IPS-15b (cell line): ENCODE measurements at regions not wholly inside any gene's neighbourhood (a gene's known extent, or its start where the extent isn't known, plus 50 kb on each side); places are given as distances from the start of the nearest gene placed in this dataset.
"Not testable (repeated sequence)": the region's sequence is repeated elsewhere in the genome, so short reads cannot be mapped to it uniquely, and the experiment has no call there.

Source experiments
- H3K27me3 ChIP-seq: one replicate; pipeline ENCODE4 v1.6.1; 2013; ENCODE audit warnings: low read length; ENCODE audit not compliant: control insufficient read depth, insufficient read depth
- H3K36me3 ChIP-seq: one replicate; pipeline ENCODE4 v1.6.1; 2013; ENCODE audit warnings: low read length; ENCODE audit not compliant: control insufficient read depth, insufficient read depth
- H3K4me1 ChIP-seq: one replicate; pipeline ENCODE4 v1.6.1; 2013; ENCODE audit warnings: mild to moderate bottlenecking, low read length; ENCODE audit not compliant: control insufficient read depth, insufficient read depth
- H3K4me3 ChIP-seq: one replicate; pipeline ENCODE4 v1.5.1; 2013; ENCODE audit warnings: low read depth, low read length
- H3K9ac ChIP-seq: one replicate; pipeline ENCODE4 v1.6.1; 2013; ENCODE audit warnings: low read depth, mild to moderate bottlenecking, low read length
- H3K9me3 ChIP-seq: one replicate; pipeline ENCODE4 v1.6.1; 2013; ENCODE audit warnings: mild to moderate bottlenecking, low read length; ENCODE audit not compliant: control insufficient read depth, insufficient read depth

- Histone ChIP-seq H3K27me3 (no peaks in the 10 kb centered on the region), H3K4me3 (no peak overlapping the region), H3K36me3 (no peaks in the 10 kb centered on the region), H3K4me1 (no peaks in the 10 kb centered on the region), H3K9ac (no peak overlapping the region), H3K9me3 (no peaks in the 10 kb centered on the region)
These were observed 2053.1 kb downstream of the EFNA5 start for GRCh38 chr5:105617436-105618215.

DNA sequence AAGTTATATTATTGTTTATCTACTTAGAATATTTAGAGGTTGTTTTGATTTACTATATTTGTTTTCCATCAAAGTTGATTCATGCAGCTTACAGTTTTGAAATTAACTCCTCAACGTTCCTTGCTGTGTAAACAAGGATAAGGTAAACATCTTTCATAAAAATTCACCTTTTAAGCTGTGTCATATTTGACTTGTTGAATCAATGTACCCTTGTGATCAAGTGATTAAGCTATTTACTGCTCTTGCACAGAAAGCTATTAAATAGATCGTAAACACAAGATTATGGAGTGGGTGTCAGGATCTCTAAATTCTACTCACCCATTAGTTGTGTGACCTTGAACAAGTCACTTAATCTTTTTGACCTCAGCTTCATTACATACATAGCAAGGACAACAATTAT is 2054.0 kb upstream of the NUDT12 start:
- Histone ChIP-seq H3K36me3 (no peaks in the 10 kb centered on the region), H3K9ac (no peak overlapping the region), H3K27me3 (no peaks in the 10 kb centered on the region), H3K4me3 (no peak overlapping the region), H3K9me3 (no peaks in the 10 kb centered on the region), H3K4me1 (no peaks in the 10 kb centered on the region)

DNA sequence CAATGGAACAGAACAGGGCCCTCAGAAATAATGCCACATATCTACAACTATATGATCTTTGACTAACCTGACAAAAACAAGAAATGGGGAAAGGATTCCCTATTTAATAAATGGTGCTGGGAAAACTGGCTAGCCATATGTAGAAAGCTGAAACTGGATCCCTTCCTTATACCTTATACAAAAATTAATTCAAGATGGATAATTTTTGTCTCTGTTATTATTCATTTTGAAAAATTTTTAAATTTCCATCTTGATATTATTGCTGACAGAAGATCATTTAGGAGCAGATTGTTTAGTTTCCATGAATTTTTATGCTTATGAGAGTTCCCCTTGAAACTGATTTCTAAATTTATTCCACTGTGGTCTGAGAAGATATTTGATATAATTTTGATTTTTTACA is 2039.8 kb upstream of the NUDT12 start:
- H3K36me3 ChIP-seq, H3K27me3 ChIP-seq, H3K4me3 ChIP-seq, H3K9me3 ChIP-seq, H3K9ac ChIP-seq, H3K4me1 ChIP-seq: not testable (repeated sequence)

DNA sequence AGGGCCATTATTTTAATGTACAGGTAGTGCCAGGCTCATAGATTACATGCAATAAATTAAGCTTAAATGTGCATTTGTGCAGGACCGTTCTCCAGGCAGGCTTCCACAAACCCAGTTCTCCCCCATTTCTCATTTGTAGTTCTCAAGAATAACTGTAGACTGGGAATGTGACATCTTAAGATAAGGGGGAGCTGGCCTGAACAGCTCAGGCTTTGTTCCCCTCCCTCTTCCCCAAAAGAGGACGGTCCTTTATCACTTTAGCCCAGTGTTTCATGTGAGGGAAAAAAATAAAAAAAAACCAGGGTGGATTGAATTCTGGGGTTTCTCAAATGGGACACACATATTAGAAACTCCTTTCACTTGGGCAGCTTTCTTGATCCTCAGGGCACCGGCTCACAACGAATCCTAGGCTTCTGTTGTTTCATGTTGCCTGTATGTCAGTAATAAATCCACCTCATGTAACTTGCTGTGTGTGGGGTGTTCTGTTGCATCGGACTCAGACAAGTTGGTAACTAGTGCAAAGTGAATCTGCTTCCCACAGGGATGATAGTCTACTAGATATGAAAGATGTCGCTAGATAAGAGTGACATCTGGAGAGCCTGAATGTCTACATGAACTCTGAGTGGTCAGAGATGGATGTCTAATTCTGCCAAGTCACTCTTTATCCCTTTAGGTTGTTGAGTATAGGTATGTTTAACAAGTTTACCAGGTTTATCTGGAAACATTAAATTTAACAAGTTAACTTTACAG is 2030.6 kb upstream of the NUDT12 start:
- H3K36me3 ChIP-seq: no peaks in the 10 kb centered on the region
- H3K4me1 ChIP-seq: no peaks in the 10 kb centered on the region
- H3K27me3 ChIP-seq: no peaks in the 10 kb centered on the region
- H3K9ac ChIP-seq: no peak overlapping the region
- H3K4me3 ChIP-seq: no peak overlapping the region
- H3K9me3 ChIP-seq: no peaks in the 10 kb centered on the region

DNA sequence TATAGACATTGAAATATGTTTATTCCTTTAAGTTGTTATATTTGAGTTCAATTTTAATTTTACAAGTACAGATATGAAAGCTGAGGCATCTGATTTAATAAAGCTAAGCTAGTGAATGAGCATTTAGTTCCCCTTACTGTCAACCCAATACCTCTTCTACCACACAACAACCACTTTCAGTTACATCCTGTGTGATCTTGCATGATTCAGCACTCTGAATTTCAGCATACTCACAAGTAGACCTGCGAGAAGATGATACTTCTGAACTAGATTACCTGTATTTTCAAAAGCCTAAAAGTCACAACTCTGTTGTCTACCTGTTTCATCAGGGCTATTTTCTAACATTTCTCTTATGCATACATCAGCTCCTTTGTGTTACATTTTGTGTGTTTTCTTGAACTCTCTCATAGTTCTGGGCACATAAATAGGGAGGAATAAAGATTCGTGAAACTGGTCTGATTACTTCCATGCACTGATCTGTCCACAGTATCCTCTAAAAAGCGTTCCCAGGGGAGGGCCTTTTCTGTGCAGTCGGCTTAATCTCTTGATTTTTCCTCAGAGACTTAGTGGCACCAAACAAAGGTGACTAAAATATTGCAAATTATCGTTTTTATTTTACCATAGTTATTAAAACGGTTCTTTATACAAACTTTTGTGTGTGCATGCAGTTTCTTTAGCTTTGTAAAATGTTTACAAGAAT is 2025.5 kb upstream of the NUDT12 start:
- Histone ChIP-seq H3K36me3 (no peaks in the 10 kb centered on the region), H3K4me1 (no peaks in the 10 kb centered on the region), H3K9me3 (no peaks in the 10 kb centered on the region), H3K4me3 (no peak overlapping the region), H3K9ac (no peak overlapping the region), H3K27me3 (no peaks in the 10 kb centered on the region)

DNA sequence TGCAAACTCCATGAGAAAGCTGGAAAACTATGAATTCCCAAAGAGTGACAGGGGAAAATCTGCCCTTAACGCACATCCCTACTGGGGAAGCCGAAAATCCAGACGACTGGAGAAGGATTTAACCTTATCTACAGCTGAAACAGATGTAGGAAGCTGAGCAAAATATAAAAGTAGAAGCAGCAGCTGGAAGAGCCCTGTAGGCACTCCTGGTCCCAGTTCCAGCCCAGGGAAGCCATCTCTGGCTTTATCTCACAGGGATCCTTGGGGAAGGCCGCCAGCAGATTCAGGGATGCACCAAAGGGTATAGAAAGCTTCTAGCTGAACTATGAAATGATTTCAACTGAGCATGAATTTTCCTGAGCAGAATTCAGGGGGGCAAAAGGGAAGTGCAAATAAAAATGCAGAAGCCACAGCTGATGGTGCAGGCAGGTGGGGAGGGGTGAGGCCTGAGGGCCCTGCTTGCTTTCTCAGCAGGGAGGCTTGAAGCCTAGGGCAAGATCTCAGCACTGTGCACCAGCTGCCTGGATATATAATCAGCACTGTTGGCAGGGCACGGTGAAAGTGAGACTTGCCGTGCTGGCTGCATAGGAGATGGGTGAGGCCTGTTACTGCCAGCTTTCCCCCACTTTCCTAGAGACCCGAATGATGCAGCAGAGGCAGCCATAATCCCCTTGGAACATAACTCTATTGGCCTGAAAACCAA is 2019.5 kb upstream of the NUDT12 start:
- Histone ChIP-seq H3K9me3 (no peaks in the 10 kb centered on the region), H3K4me1 (no peaks in the 10 kb centered on the region), H3K4me3 (no peak overlapping the region), H3K27me3 (no peaks in the 10 kb centered on the region), H3K9ac (no peak overlapping the region), H3K36me3 (no peaks in the 10 kb centered on the region)

- no peaks in the 10 kb centered on the region for H3K4me1 ChIP-seq
- H3K36me3 ChIP-seq: no peaks in the 10 kb centered on the region
- no peak overlapping the region for H3K9ac ChIP-seq
- H3K4me3 ChIP-seq: no peak overlapping the region
- no peaks in the 10 kb centered on the region for H3K27me3 ChIP-seq
- no peaks in the 10 kb centered on the region for H3K9me3 ChIP-seq
These were observed 2011.0 kb upstream of the NUDT12 start for GRCh38 chr5:105573575-105573974.

- Histone ChIP-seq H3K27me3 (no peaks in the 10 kb centered on the region), H3K36me3 (no peaks in the 10 kb centered on the region), H3K9me3 (no peaks in the 10 kb centered on the region), H3K4me3 (no peak overlapping the region), H3K4me1 (no peaks in the 10 kb centered on the region), H3K9ac (no peak overlapping the region)
These were observed 2002.9 kb upstream of the NUDT12 start for GRCh38 chr5:105565531-105565930.

DNA sequence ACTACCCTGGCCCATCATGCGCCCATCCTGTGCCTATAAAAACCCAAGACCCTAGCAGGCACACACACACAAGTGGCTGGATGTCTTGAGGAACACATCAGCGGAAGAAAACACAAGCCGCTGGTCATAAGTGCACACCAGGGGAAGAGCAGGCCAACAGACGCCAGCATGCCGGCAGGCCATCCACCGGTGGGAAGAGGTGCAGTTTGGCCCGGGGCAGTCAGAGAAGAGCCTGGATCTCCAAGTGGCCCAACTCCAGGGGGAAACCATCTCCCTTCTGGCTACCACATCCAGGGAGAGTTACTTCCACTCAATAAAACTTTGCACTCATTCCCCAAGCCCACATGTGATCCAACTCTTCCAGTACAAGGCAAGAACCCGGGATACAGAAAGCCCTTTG is 2001.3 kb upstream of the NUDT12 start:
- Histone ChIP-seq H3K4me1 (no peaks in the 10 kb centered on the region), H3K4me3 (no peak overlapping the region), H3K9me3 (no peaks in the 10 kb centered on the region), H3K27me3 (no peaks in the 10 kb centered on the region), H3K36me3 (no peaks in the 10 kb centered on the region), H3K9ac (no peak overlapping the region)

GRCh38 chr5:105554568-105555169 is 1992.1 kb upstream of the NUDT12 start:
- H3K36me3 ChIP-seq: no peaks in the 10 kb centered on the region

GRCh38 chr5:105544300-105544699 is 1981.7 kb upstream of the NUDT12 start:
- H3K9me3 ChIP-seq: no peaks in the 10 kb centered on the region
- H3K9ac ChIP-seq: no peak overlapping the region
- H3K36me3 ChIP-seq: no peaks in the 10 kb centered on the region
- H3K4me1 ChIP-seq: no peaks in the 10 kb centered on the region
- H3K4me3 ChIP-seq: no peak overlapping the region
- H3K27me3 ChIP-seq: no peaks in the 10 kb centered on the region

More at GRCh38 chr5:105554568-105555169, 1992.1 kb upstream of the NUDT12 start:
- Histone ChIP-seq H3K4me1 (no peaks in the 10 kb centered on the region), H3K27me3 (no peaks in the 10 kb centered on the region), H3K9me3 (no peaks in the 10 kb centered on the region), H3K4me3 (no peak overlapping the region), H3K9ac (no peak overlapping the region)
